A549 (cell line): ENCODE measurements at regions not wholly inside any gene's neighbourhood (a gene's known extent, or its start where the extent isn't known, plus 50 kb on each side); places are given as distances from the start of the nearest gene placed in this dataset.

ENCODE experiments used
- CBX8 ChIP-seq: fragments of 200-600 bp; sonication (generic); IDR thresholded peaks from 2 replicates; pipeline ENCODE4 v1.6.1; 2016
- CTCF ChIP-seq: fragments of >200 bp; sonication (Bioruptor Twin); formaldehyde crosslinking; IDR thresholded peaks from 3 replicates; pipeline ENCODE4 v1.5.1; 2016
- KDM1A ChIP-seq: fragments of 200-600 bp; sonication (generic); IDR thresholded peaks from 2 replicates; pipeline ENCODE4 v1.6.1; 2016; ENCODE audit warnings: low read depth, mild to moderate bottlenecking

DNA sequence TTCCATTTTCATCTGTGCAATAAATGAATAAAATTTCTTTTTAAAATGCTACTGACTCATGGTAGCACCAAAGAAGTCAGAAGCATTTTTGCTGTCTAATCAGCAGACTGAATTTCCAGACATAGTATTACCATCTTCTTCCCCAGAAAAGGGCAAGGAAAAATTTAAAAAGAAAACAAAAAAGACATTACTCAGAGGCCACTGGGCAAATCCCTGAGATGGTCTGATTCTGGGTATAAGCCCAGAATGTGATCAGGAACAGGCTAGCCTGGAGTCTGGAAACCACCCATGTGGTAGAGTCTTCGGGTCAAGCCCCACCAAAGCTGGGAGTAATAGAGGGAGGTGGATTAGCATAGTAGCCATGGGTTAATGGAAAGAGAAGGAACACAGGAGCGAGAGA, 342.8 kb downstream of the FBXW7 start:
- TF ChIP-seq KDM1A: no peak
- TF ChIP-seq CTCF: no peak
- no peak for TF ChIP-seq CBX8
